ENCODE measurements at regions not wholly inside any gene's neighbourhood (a gene's known extent, or its start where the extent isn't known, plus 50 kb on each side); places are given as distances from the start of the nearest gene placed in this dataset.
A peak's percentile ranks its signal among the peaks of the same experiment; 100 is the strongest.
"Not testable (repeated sequence)": the region's sequence is repeated elsewhere in the genome, so short reads cannot be mapped to it uniquely, and the experiment has no call there.

DNA sequence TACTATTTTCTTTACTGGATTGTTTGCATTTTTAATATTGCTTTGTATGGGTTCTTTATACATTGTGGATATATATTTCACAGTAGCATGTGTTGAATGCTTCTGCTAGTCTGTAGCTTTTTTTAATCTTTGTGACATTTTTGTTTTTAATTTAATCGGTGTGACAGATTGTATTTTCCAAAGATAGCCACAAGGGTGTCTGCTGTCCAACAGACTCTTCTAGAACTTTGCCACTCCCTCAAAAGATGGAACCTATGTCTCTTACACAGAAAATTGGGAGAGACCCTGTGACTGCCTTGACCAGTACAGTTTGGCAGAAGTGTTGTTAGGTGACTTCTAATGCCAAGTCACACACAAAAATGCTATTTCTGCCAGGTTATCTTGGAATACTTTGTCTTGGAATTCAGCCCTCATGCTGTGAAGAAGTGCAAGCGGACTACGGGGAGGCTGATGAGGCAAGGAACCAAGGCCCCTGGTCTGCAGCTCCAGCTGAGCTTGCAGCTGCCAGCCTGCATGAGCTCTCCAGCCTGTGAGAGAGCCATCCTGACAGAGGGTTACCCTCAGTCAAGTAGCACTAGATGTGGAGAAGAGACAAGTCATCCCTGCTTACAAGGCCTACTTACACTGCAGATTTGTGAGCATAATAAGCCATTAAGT, 110.8 kb downstream of the TDRD15 start:
- Mint-ChIP-seq H3K4me1 (no peaks in the 10 kb centered on the region), H3K9me3 (no peaks in the 10 kb centered on the region), H3K36me3 (no peaks in the 10 kb centered on the region), H3K27me3 (ENCODE audit: insufficient read depth, low read depth) (peaks cover under 1% of the 10 kb centered on the region), H3K27ac (no peak overlapping the region), H3K4me3 (no peak overlapping the region)
- Histone ChIP-seq H3K79me2 (ENCODE audit: low read depth) (no peaks in the 10 kb centered on the region), H3K4me1 (no peaks in the 10 kb centered on the region), H2AFZ (replicated peaks) (peak overlapping the region; percentile 64), H3K27ac (no peak overlapping the region), H4K20me1 (ENCODE audit: low read depth) (no peaks in the 10 kb centered on the region), H3K9me3 (ENCODE audit: low read depth) (no peaks in the 10 kb centered on the region), H3K9ac (no peak overlapping the region), H3K36me3 (no peaks in the 10 kb centered on the region), H3K4me2 (no peak overlapping the region), H3K4me3 (no peak overlapping the region), H3F3A (ENCODE audit: low read depth) (no peaks in the 10 kb centered on the region), H3K27me3 (no peaks in the 10 kb centered on the region)
- DNase-seq (ENCODE audit: low spot score): no peak
- TF ChIP-seq, protein P1, sequence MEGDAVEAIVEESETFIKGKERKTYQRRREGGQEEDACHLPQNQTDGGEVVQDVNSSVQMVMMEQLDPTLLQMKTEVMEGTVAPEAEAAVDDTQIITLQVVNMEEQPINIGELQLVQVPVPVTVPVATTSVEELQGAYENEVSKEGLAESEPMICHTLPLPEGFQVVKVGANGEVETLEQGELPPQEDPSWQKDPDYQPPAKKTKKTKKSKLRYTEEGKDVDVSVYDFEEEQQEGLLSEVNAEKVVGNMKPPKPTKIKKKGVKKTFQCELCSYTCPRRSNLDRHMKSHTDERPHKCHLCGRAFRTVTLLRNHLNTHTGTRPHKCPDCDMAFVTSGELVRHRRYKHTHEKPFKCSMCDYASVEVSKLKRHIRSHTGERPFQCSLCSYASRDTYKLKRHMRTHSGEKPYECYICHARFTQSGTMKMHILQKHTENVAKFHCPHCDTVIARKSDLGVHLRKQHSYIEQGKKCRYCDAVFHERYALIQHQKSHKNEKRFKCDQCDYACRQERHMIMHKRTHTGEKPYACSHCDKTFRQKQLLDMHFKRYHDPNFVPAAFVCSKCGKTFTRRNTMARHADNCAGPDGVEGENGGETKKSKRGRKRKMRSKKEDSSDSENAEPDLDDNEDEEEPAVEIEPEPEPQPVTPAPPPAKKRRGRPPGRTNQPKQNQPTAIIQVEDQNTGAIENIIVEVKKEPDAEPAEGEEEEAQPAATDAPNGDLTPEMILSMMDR (IDR thresholded peaks at IDR 0.05): no peak
- no peak for TF ChIP-seq EZH2phosphoT487 (IDR thresholded peaks at IDR 0.05)
- TF ChIP-seq EZH2 (IDR thresholded peaks at IDR 0.05): no peak

DNA sequence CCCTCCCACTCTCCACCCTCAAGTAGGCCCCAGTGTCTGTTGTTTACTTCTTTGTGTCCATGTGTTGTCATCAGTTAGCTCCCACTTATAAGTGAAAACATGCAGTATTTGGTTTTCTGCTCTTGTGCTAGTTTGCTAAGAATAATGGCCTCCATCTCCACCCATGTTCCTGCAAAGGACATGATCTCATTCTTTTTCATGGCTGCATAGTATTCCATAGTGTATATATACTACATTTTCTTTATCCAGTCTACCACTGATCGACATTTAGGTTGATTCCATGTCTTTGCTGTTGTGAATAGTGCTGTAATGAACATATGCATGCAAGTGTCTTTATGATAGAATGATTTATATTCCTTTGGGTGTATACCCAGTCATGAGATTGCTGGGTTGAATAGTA, 116.0 kb downstream of the TDRD15 start:
- not testable (repeated sequence) for H3K9me3 ChIP-seq (ENCODE audit: low read depth); H3K4me1 Mint-ChIP-seq; H3K27ac ChIP-seq; H3K9me3 Mint-ChIP-seq; H2AFZ ChIP-seq (replicated peaks); H3K4me1 ChIP-seq; DNase-seq (ENCODE audit: low spot score); H3K36me3 ChIP-seq; H3K36me3 Mint-ChIP-seq; H3K27me3 ChIP-seq; H4K20me1 ChIP-seq (ENCODE audit: low read depth); H3K9ac ChIP-seq; H3K4me2 ChIP-seq; H3K4me3 ChIP-seq; H3K4me3 Mint-ChIP-seq; H3K27me3 Mint-ChIP-seq (ENCODE audit: insufficient read depth, low read depth); H3F3A ChIP-seq (ENCODE audit: low read depth); H3K79me2 ChIP-seq (ENCODE audit: low read depth); H3K27ac Mint-ChIP-seq

- no peak overlapping the region for H2AFZ ChIP-seq (replicated peaks)
- H4K20me1 ChIP-seq (ENCODE audit: low read depth): no peaks in the 10 kb centered on the region
- H3K4me1 ChIP-seq: no peaks in the 10 kb centered on the region
- DNase-seq (ENCODE audit: low spot score): no peak
- Mint-ChIP-seq H3K27ac (no peak overlapping the region), H3K4me1 (peaks cover under 1% of the 10 kb centered on the region), H3K27me3 (ENCODE audit: insufficient read depth, low read depth) (peaks cover 6% of the 10 kb centered on the region), H3K9me3 (peaks cover 5% of the 10 kb centered on the region), H3K4me3 (no peak overlapping the region), H3K36me3 (no peaks in the 10 kb centered on the region)
- H3F3A ChIP-seq (ENCODE audit: low read depth): no peaks in the 10 kb centered on the region
- H3K4me3 ChIP-seq: no peak overlapping the region
- H3K9me3 ChIP-seq (ENCODE audit: low read depth): no peaks in the 10 kb centered on the region
- no peak overlapping the region for H3K9ac ChIP-seq
- H3K79me2 ChIP-seq (ENCODE audit: low read depth): no peaks in the 10 kb centered on the region
- H3K36me3 ChIP-seq: no peaks in the 10 kb centered on the region
- TF ChIP-seq EZH2 (IDR thresholded peaks at IDR 0.05): no peak
- TF ChIP-seq, protein P1 (IDR thresholded peaks at IDR 0.05): no peak
- TF ChIP-seq EZH2phosphoT487 (IDR thresholded peaks at IDR 0.05): no peak
- no peaks in the 10 kb centered on the region for H3K27me3 ChIP-seq
- H3K27ac ChIP-seq: no peak overlapping the region
- H3K4me2 ChIP-seq: no peak overlapping the region
Observed at GRCh38 chr2:21244161-21244560, 120.4 kb downstream of the TDRD15 start.

DNA sequence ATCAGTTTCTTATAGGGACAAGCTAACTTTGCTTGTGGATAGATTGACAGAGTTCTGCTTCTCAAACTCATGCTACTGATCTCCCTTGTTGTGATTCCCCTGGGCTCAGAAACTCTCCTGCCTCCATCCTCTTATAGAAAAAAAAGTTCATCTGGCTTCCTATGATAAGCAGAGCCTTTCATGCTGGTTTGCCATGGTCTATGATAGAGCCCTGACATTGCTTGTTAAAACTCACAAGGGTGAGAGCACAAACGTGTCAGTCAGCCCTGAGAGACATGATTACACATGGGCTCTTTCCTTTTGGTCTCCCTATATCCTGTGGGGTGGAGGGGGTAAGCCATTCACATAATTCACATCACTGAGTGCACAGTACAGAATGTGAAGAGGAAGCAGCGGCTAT, 121.8 kb downstream of the TDRD15 start:
- H3K9me3 Mint-ChIP-seq: peaks cover 5% of the 10 kb centered on the region
- Histone ChIP-seq H3K4me3 (no peak overlapping the region), H3K27me3 (no peaks in the 10 kb centered on the region), H3F3A (ENCODE audit: low read depth) (no peaks in the 10 kb centered on the region), H3K4me2 (no peak overlapping the region), H3K79me2 (ENCODE audit: low read depth) (no peaks in the 10 kb centered on the region), H3K4me1 (no peaks in the 10 kb centered on the region), H3K27ac (no peak overlapping the region), H2AFZ (replicated peaks) (no peak overlapping the region), H3K9me3 (ENCODE audit: low read depth) (no peaks in the 10 kb centered on the region), H3K36me3 (no peaks in the 10 kb centered on the region), H3K9ac (no peak overlapping the region), H4K20me1 (ENCODE audit: low read depth) (no peaks in the 10 kb centered on the region)
- no peak overlapping the region for H3K4me3 Mint-ChIP-seq
- peaks cover 5% of the 10 kb centered on the region for H3K4me1 Mint-ChIP-seq
- no peak for DNase-seq (ENCODE audit: low spot score)
- no peak overlapping the region for H3K27ac Mint-ChIP-seq
- TF ChIP-seq, protein P1 (IDR thresholded peaks at IDR 0.05): no peak
- no peak for TF ChIP-seq EZH2 (IDR thresholded peaks at IDR 0.05)
- TF ChIP-seq EZH2phosphoT487 (IDR thresholded peaks at IDR 0.05): no peak
- H3K27me3 Mint-ChIP-seq (ENCODE audit: insufficient read depth, low read depth): no peaks in the 10 kb centered on the region
- no peaks in the 10 kb centered on the region for H3K36me3 Mint-ChIP-seq
